Body of pancreas (tissue), 4 donors: ENCODE measurements at regions not wholly inside any gene's neighbourhood (a gene's known extent, or its start where the extent isn't known, plus 50 kb on each side); places are given as distances from the start of the nearest gene placed in this dataset.

Experiments
- ATAC-seq: fragments of 150-250 bp; one replicate; pipeline ENCODE4 v1.9.1; 2016
- DNase-seq, 4 donors: peaks; one replicate each; pipeline ENCODE4 v3.0.0-alpha.2; 2019
- H3K27ac ChIP-seq, 4 donors: fragments of 200-600 bp; sonication (generic); 1 replicate in 3 of 4; 2 replicates in 1 of 4; pipeline versions ENCODE4 v1.5.1 to v1.6.1; 2016 to 2019; ENCODE audit warnings: mild to moderate bottlenecking in 1 of 4, mixed read lengths in 1 of 4, moderate library complexity in 1 of 4
- H3K27me3 ChIP-seq, 2 donors: fragments of 200-600 bp; sonication (generic); one replicate each; pipeline ENCODE4 v1.6.0; 2016; ENCODE audit warnings: mild to moderate bottlenecking in 1 of 2
- H3K36me3 ChIP-seq, 2 donors: fragments of 200-600 bp; sonication (generic); replicated peaks in 1 of 2; 2 replicates each; pipeline ENCODE4 v1.5.1; 2016; ENCODE audit warnings: low read depth in 2 of 2; ENCODE audit not compliant: insufficient read depth in 1 of 2
- H3K4me1 ChIP-seq: fragments of 200-600 bp; sonication (generic); one replicate; pipeline ENCODE4 v1.6.0; 2016
- H3K4me3 ChIP-seq, 2 donors: fragments of 200-600 bp; sonication (generic); 1 replicate in 1 of 2; 2 replicates in 1 of 2; pipeline ENCODE4 v1.5.1; 2016 to 2019
- H3K9me3 ChIP-seq, 3 donors: fragments of 200-600 bp; sonication (generic); 1 replicate in 2 of 3; 2 replicates in 1 of 3; pipeline ENCODE4 v1.5.1; 2016
- CTCF ChIP-seq, 7 experiments: fragments of 450-650 bp in 4 of 7; fragments of 200-600 bp in 3 of 7; sonication (generic) in 3 of 7; IDR thresholded peaks; one replicate each; pipeline ENCODE4 v1.5.1; 2016 to 2019; ENCODE audit warnings: antibody characterized with exemption in 7 of 7
- POLR2A ChIP-seq, 3 donors: fragments of 450-650 bp; IDR thresholded peaks; one replicate each; pipeline ENCODE4 v1.6.1; 2016; ENCODE audit warnings: antibody characterized with exemption in 3 of 3, mild to moderate bottlenecking in 2 of 3
- WGBS, 2 donors: methylation state at CpG; one replicate each; pipeline ENCODE4 v1.1.5; 2017; 5-methylcytosine and 5-hydroxymethylcytosine counted together
- intact Hi-C: fragments of 100-400 bp; cut with DNase I; formaldehyde crosslinking; loops from one replicate; pipeline ENCODE4 v1.15.1; 2023

- no peak overlapping the region for H3K27ac ChIP-seq
- H3K4me3 ChIP-seq: no peak overlapping the region
- DNase-seq (no peak), ATAC-seq (no peak)
- no peaks in the 10 kb centered on the region for H3K36me3 ChIP-seq
- intact Hi-C loops: no loop called here
- H3K4me1 ChIP-seq: no peaks in the 10 kb centered on the region
- no peaks in the 10 kb centered on the region for H3K9me3 ChIP-seq
- TF ChIP-seq CTCF (IDR thresholded peaks at IDR 0.05): no peak
- TF ChIP-seq POLR2A (IDR thresholded peaks at IDR 0.05): no peak
- H3K27me3 ChIP-seq: no peaks in the 10 kb centered on the region
Observed at GRCh38 chrX:103149652-103150051, 56.7 kb upstream of the NXF3 start.

GRCh38 chrX:103148075-103148474, 55.1 kb upstream of the NXF3 start:
- TF ChIP-seq POLR2A (IDR thresholded peaks at IDR 0.05) (no peak), CTCF (IDR thresholded peaks at IDR 0.05) (no peak)
- intact Hi-C loops: no loop called here
- Histone ChIP-seq H3K36me3 (no peaks in the 10 kb centered on the region), H3K9me3 (no peaks in the 10 kb centered on the region), H3K27me3 (no peaks in the 10 kb centered on the region), H3K4me3 (no peak overlapping the region), H3K27ac (no peak overlapping the region), H3K4me1 (no peaks in the 10 kb centered on the region)
- ATAC-seq (no peak), DNase-seq (no peak)
- WGBS, 2 donors: 84 to 92% methylated on average over 1 of the region's 1 CpG
